NCI-H1694 treated with DMSO at 0.1 percent for 48 hours (cell line): ENCODE measurements at regions not wholly inside any gene's neighbourhood (a gene's known extent, or its start where the extent isn't known, plus 50 kb on each side); places are given as distances from the start of the nearest gene placed in this dataset.
"Not testable (repeated sequence)": the region's sequence is repeated elsewhere in the genome, so short reads cannot be mapped to it uniquely, and the experiment has no call there.

Experiments used
- DNase-seq: peaks from one replicate; lab custom pipeline; 2025; lab: John Stamatoyannopoulos, UW

DNA sequence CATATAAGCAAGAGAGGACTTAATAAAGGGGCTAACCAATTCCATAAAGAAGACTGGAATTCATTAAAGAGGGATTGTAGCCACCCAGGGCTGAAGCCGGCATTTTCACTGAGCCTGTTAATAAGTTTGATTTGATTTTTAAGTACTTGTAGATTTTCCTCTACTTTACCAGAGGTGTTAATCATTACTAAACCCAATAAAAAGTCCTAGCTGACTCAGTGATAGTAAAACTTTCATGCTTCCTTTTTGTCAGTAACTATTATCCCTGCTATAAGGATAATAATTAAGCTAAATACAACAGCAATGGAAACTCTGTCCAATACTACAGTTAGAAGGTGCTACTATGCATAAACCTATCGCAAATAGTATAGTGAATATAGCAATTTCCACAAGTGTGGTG is 260.2 kb downstream of the CEMIP2 start:
- not testable (repeated sequence) for DNase-seq

GRCh38 chr9:71506821-71507220 is 261.5 kb downstream of the CEMIP2 start:
- no peak for DNase-seq

GRCh38 chr9:71504636-71505035 is 263.7 kb downstream of the CEMIP2 start:
- no peak for DNase-seq

- no peak for DNase-seq
Observed at GRCh38 chr9:71498691-71499090, 269.6 kb downstream of the CEMIP2 start.

DNA sequence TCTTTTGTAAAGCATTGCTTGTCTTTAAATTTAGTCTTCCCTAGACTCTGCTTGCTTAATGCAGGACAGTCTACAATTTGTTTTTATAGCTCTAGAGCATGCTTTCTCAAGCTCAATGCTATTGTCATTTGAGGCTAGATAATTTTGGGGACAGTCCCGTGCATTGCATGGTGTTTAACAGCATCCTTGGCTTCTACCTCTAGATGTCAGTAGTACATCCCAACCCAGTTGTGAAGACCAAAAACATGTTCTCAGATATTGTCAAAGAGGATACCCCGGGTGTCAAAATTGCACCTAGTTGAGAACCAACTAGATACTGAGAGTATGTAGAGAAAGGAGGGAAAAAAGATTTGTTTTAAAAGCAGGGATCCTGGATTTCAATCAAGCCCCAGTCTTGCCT is 277.5 kb downstream of the CEMIP2 start:
- no peak for DNase-seq

DNA sequence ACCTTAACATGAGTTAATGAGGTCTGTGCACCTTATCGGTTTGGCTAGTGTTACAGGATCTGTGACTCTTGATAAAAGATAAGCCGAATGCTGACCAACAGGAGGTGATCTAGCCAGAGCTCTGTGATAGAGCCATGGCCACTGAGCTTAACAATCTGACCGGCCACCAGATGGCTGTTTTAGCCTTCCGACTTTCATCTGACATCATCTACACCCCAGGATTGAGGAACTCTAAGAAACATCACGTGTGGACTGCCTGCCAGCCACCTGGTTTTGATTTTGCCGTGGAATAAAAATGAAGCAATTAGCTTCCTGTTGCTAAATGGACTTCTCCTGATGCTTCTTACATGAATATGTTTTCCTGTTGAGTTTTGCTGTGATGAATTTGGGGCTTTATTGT is 281.3 kb downstream of the CEMIP2 start:
- DNase-seq = no peak

DNA sequence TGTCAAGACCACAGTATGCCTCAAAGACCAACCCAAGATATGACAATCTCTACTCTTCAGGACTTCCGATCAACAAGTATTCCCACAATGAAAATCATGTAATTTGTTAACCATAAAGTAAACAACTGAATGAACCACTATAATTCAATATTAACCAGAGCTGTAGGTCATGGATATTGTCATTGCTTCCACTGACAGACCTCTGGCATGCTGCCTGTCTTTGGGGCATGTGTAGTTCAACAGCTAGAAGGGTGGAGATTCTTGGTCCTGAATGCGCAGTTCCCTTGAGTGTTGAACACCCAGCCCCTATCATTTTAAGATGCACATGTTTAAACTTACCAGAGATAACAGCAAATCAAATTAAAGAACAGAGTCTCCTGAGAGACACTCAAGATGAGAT is 283.0 kb downstream of the CEMIP2 start:
- no peak for DNase-seq

DNA sequence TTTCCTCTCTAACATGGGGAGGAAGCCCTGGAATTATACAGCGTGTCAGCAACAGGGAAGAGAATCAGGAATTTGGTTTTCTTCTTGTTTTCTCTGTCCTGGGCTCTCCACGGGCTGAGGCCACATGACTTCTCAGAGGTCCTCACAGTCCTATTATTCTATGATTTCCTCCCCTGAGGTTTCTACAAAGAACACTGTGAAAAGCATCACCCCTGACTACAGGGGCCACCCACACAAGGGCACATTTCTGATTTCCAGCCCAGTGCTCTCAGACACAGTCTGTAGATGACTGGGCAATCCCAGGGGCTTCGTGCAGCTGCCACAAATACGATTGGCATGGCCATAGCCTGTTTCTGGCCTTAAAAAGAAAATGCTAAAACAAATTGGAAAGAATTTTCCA is 284.9 kb downstream of the CEMIP2 start:
- DNase-seq = no peak

DNA sequence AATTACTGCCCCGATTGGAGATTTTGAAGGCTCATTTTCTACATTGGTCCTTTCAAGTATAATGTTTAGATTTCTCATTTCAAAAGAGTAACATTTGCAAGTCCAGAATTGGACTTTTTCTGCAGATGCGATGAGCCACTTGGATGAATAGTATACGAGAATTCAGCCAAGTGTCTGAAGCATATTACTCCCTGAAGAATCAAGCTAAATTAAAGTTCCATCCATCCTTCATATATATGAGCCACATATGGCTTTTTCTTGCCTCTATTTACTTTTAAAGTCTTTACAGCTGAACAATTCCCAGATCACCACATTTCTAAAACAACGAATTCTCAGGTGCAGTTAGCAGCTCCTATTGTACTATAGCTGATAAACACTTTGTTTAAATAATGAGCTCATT is 288.7 kb downstream of the CEMIP2 start:
- no peak for DNase-seq

- DNase-seq = no peak
Observed at GRCh38 chr9:71472400-71472799, 295.9 kb downstream of the CEMIP2 start.

DNA sequence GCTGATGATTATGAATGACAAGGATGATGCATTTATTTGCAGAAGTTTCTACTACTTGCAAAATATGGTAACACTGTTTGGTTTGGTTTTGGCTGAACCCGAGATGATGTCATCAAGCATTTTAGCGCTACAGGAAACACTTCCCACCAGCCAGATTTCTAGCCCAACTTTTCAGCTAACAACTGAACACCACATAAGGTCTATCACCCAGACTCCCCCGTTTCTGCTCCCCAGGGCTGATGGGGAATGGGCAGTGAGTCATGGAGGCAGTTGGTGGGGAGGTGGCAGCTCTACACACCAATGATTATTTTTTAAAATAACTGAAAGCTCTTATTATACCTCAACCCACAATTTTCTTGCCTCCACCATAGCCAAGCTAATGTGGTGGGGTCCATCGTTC is 302.9 kb downstream of the CEMIP2 start:
- no peak for DNase-seq

GRCh38 chr9:71459082-71459481 is 309.2 kb downstream of the CEMIP2 start:
- no peak for DNase-seq

DNA sequence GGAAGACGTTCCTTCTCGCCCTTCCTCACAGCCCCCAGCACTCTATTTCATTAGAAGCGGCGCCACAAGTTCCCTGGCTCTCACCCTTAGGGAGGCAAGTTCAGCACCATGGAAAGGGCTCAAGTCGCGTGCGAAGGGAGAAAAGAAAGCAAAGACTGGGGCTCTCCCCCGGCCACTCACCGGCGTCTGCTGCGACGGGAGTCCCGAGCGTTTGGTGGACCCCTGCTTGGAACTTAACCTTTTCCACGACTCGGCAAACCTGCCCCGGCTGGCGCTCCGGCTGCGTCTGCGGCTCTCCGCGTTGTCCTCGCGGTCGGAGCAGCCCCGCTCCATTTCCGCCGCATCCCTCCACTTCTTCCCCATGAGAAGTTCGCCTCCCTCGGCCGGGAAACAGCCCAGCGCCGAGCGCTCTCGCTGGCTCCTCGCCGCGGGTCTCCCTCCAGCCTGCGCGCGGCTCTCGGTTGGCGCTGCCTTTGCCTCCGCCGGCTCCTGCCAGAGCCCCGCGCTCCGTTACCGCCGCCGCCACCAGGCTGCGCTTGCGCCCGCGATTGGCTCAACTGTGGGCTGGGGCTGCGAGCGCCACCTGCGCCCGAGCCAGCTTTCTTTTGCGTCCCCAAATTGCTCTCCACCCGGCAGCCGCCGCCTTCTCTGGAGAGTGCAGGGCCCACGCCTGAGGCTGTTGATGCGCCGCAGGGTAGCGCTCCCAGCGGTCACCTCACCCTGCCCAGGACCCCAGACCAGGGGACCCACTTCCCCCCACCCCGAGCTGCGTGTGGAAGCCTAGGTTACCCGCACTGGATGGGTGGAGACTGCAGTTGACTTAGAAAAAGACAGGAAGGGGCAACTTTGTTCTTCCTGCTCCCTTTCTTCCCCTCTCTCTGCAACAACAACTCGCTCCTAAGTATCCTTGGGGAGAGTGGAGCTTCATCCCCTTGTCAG is 321.6 kb downstream of the CEMIP2 start:
- DNase-seq = peak; percentile 8

DNA sequence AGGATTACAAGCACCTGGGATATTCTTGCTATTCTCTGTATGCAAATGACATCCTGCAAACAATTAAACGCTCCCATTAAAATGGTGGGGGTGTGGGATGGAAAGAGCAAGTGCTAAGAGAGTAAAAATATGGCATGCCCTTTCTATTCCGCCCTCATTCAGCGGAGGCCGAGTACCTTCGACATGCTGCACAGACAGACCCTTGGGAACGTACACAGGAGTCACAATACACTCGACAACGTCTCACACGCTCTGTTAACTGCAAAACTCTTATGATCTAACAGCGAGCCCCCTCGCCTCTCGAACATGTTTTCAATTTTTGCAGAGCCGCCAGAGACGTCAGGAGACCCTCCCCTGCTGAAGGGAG is 322.2 kb downstream of the CEMIP2 start:
- DNase-seq = no peak

DNA sequence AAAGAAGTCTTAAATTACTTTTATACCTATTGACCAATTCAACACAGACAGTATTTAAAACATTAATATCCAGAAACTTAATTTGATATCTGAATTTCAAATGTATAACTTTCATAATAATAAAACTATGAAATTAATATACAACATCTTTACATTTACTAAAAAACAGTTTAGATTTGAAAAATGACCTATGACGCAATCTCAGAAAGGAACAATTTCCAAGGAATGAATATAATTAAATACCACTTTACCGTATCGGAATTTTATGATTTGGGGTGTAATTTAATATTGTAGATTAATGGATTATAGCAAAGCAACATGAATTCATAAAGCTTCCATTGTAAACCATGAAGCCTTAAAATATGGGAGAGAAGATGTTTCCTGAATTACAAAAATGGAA is 321.5 kb upstream of the TRPM3 start:
- no peak for DNase-seq

- DNase-seq = no peak
Observed at GRCh38 chr9:71441266-71441665, 319.8 kb upstream of the TRPM3 start.

DNA sequence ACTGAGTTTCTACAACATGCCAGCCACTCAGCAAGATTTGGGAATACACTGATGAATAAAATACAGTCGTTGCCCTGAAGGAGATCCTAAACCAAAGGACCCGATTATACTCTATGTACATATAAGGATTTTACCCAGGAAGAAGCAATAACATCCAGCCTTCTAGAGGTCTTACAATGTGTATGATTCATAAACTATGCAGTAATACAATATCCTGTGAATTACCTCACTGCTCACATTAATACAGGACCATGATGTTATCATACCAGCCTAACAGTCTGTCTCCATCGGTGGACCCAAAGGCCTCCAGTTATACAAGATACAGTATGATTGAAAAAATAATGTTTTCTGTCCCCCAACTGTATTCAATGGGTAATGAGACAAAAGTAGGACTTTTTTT is 310.5 kb upstream of the TRPM3 start:
- DNase-seq = no peak

DNA sequence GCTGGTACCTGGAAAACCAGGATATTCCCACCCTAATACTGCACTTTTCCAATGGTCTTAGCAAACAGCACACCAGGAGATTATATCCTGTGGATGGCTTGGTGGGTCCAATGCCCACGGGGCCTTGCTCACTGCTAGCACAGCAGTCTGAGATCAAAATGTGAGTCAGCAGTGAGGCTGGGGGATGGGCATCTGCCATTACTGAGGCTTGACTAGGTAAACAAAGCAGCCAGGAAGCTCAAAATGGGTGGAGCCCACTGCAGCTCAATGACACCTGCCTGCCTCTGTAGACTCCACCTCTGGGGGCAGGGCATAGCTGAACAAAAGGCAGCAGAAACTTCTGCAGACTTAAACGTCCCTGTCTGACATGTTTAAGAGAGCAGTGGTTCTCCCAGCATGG is 285.9 kb upstream of the TRPM3 start:
- DNase-seq = not testable (repeated sequence)

DNA sequence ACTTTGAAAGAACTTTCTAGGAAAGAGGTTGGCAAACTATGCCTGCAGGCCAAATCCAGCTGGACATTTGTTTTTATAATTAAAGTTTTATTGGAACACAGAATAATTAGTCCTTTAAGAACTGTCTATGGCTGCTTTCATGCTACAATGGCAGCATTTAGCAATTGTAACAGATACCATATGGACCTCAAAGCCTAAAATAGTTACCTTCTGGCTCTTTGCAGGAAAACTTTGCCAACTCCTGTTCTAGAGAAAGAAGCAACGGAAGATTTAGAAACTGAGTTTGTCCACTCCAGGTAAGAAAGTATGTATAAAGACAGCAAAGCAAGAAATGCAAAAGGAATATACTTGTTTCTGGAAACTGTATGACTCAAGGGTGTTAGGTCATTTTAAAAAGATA is 281.7 kb upstream of the TRPM3 start:
- DNase-seq = no peak

DNA sequence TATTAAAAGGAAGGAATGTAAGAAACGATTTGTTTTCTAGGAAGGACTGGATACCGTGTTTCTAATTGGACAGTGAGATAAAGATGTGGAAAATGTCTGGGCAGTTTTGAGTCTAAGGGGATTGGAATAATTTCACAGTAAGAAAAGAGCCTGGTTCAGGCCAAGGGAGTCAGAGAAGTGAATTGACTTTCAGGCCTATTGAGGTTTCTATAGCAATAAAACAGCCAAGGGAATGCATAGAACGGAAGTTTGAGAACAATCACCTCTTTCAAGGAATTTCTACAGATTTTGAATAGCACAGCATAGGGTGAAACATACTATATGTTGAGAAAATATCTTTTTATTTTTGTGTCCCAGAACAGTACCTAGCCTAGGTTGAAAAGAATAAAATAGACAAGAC is 271.6 kb upstream of the TRPM3 start:
- no peak for DNase-seq

- no peak for DNase-seq
Observed at GRCh38 chr9:71384343-71384742, 262.9 kb upstream of the TRPM3 start.

GRCh38 chr9:71383308-71383940 is 262.0 kb upstream of the TRPM3 start:
- DNase-seq = no peak

- DNase-seq = no peak
Observed at GRCh38 chr9:71368157-71368556, 246.7 kb upstream of the TRPM3 start.
